Gastrocnemius medialis (tissue), 4 donors: ENCODE measurements at regions not wholly inside any gene's neighbourhood (a gene's known extent, or its start where the extent isn't known, plus 50 kb on each side); places are given as distances from the start of the nearest gene placed in this dataset.

ENCODE experiments used
- CTCF ChIP-seq, 5 experiments: fragments of 450-650 bp in 3 of 5; fragments of 200-600 bp in 2 of 5; sonication (generic) in 2 of 5; IDR thresholded peaks in 4 of 5; conservative IDR thresholded peaks in 1 of 5; 1 replicate in 4 of 5; 2 replicates in 1 of 5; pipeline ENCODE4 v1.5.1; 2016 to 2019; ENCODE audit warnings: antibody characterized with exemption in 5 of 5, mild to moderate bottlenecking in 3 of 5, moderate library complexity in 3 of 5
- POLR2A ChIP-seq, 2 donors: fragments of 450-650 bp; IDR thresholded peaks; one replicate each; pipeline ENCODE4 v1.6.1; 2017; ENCODE audit warnings: antibody characterized with exemption in 2 of 2, mild to moderate bottlenecking in 2 of 2, moderate library complexity in 2 of 2

DNA sequence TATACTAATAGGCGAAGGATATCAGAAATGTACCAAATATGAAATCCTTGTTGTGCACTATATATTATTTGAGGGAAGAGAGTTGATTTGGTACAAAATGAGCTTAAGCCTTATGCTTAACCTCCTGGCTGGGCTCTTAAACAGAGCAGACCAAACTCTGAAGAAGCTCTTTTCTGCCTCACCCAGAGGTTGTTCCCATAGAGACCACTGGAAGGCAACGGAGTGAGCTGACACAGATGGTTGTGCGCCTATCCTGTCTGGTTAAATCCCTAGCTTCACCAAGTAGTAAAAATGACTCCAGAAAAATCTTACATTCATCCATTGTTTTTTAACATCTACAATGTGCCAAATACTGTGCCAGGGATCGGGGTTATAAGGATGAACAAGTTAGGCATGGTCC, 55.9 kb upstream of the NOL4 start:
- no peak for TF ChIP-seq POLR2A (IDR thresholded peaks at IDR 0.05)
- TF ChIP-seq CTCF (IDR thresholded peaks at IDR 0.05 in 4 of 5, conservative IDR thresholded peaks at IDR 0.05 in 1 of 5) = no peak
